HUDEP-2 (cell line): ENCODE measurements at regions not wholly inside any gene's neighbourhood (a gene's known extent, or its start where the extent isn't known, plus 50 kb on each side); places are given as distances from the start of the nearest gene placed in this dataset.
"Not testable (repeated sequence)": the region's sequence is repeated elsewhere in the genome, so short reads cannot be mapped to it uniquely, and the experiment has no call there.

ENCODE experiments used
- DNase-seq, 76 experiments: peaks; one replicate each; lab custom pipeline; 2025; ENCODE audit not compliant: unreplicated experiment in 76 of 76; lab: John Stamatoyannopoulos, UW

GRCh38 chr3:27661797-27662196, 60.3 kb downstream of the EOMES start:
- no peak for DNase-seq

DNA sequence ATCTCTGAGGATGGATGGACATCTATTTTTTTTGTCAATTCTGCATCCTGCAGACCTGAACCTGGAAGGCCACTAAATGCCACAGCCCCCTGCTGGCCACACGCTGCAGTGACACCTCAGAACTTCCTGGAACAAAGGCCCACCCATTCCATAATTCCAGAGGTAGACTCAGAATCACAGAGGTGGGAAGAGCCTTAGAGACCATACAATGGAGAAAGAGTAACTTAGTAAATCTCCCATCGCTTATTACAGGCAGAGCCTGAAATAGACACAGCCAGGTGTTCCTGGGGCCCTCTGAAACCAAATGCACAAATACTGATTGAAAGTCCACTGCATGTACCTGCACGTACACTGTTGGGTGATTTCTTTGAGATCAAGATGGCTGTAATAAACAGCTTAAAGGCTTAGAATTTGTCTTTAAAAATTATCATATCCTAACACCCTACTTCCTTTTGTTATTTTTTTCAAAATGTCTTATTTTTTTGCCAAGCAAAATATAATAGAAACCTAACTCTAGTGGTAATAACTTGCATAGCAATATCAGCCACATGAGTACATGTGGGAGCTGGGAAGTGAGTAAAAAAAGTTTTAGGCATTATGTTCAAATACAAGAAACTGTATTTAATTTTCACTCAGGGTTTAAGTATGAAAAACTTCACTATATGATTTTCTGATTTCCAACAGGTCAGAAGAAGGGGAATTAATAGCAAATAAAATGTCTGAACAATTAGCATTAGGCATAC, 62.7 kb downstream of the EOMES start:
- peak in 22 of 76 experiments; percentile 1 to 34 (median 8) for DNase-seq

- DNase-seq, result no peak
Measured at GRCh38 chr3:27658741-27659140, 63.4 kb downstream of the EOMES start.

GRCh38 chr3:27657871-27658270, 64.3 kb downstream of the EOMES start:
- no peak for DNase-seq

DNA sequence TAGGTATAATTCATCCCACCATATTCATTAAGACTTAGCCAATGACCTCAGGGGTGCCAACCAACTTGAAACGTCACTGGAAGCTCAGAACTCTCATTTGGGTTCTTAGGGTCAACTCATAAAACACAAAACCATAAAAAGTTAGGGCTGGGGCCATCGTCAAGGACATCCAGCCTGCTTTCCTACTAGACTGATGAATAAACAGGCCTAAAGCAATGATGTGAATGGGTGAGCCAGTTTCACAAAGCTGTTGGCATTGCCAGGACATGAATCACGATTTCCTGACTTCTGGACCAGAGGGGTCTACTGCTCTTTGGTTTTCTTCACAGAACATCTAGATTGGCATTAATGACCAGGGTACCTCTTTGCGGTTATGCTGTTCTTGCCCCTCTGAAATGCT, 64.7 kb downstream of the EOMES start:
- DNase-seq, result no peak

DNA sequence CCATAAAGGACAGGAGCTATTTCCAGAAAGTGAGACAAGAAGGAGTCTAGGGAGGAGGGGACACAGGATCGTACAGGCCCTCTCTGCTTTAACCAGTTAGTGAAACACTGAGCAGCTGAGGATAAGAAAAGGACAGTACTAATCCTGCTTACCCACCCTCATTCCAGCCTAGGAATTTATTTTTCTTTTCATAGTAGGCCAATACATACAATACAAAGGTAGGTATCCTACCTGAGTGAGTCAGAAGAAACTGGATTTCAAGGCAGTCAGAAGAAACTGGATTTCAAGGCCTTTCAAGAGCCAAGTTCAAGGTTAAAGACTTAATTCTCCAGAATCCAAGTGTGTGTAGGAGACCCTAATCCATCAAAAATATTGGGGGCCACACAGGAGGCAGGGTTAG, 65.3 kb downstream of the EOMES start:
- DNase-seq, result no peak

- DNase-seq, result no peak
Measured at GRCh38 chr3:27655547-27655946, 66.6 kb downstream of the EOMES start.

GRCh38 chr3:27653803-27654558, 68.1 kb downstream of the EOMES start:
- DNase-seq, result no peak

DNA sequence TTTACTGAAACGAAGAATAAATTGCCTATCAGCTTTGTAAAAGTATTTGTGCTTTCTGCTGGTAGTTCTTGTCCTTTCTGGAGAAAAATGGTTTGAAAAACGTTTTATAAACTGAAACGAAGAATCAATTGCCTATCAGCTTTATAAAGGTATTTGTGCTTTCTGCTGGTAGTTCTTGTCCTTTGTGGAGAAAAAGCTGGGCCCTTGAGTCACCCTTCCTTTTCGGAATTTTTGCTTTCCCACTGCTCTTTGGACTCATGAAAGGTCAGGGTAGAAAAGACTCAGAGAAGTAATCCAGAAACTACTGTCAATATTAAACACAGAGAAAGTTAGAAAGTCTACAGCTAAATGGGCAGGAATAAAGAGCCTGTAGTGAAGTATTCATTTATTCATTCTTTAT, 72.8 kb downstream of the EOMES start:
- no peak for DNase-seq

DNA sequence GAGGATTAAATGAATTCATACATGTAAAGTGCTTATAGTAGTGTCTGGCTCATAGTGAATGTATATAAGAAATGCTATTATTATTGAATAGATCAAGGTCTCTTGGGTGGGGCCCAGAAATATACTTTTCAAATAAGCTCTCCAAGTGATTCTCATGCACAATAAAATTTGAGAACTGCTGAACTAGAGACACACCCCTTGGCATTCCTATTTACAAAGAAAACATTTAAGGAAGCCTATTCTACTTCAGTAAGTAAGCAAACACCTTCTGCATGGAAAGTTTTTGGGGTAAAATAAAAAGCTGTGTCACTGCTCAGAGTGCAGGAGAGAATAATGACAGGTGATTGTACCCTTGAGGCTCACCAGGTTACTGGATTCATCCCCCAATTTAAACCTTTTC, 75.2 kb downstream of the EOMES start:
- no peak for DNase-seq

- DNase-seq, result no peak
Measured at GRCh38 chr3:27644941-27645340, 77.2 kb downstream of the EOMES start.

GRCh38 chr3:27643355-27643754, 78.8 kb downstream of the EOMES start:
- no peak for DNase-seq

GRCh38 chr3:27642796-27643195, 79.3 kb downstream of the EOMES start:
- no peak for DNase-seq

DNA sequence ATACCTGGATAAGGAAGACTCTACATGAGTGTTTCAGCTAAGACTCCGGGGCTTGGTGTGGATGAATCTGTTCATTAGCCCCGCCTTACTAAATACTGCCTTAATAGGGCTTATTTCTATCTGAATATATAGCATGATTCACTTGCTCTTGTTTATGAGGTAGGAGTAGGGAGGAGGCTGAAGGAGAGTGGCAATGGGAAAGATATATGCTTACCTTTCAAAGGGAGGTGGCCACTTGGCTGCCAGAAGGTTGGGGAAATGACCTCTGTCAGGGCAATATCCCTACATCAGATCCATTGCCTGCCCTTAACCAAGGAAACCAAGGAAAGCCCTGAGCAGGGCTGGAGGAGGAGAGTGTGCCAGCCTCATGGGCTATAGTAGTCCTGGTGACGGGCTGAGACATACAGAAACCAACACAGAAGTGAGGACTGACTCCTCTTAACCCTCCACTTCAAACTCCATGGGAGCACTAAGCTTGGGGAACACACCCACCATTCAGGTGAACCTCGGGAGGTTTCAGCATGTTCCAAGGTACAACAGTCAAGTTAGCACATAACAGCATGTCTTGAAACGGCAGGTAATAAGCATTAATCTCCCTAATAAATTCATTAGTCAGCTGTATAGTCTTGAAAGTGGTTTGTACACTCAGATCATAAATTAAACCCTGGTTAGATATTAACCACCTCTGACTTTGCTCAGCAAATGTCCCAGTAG, 80.1 kb downstream of the EOMES start:
- DNase-seq, result no peak

DNA sequence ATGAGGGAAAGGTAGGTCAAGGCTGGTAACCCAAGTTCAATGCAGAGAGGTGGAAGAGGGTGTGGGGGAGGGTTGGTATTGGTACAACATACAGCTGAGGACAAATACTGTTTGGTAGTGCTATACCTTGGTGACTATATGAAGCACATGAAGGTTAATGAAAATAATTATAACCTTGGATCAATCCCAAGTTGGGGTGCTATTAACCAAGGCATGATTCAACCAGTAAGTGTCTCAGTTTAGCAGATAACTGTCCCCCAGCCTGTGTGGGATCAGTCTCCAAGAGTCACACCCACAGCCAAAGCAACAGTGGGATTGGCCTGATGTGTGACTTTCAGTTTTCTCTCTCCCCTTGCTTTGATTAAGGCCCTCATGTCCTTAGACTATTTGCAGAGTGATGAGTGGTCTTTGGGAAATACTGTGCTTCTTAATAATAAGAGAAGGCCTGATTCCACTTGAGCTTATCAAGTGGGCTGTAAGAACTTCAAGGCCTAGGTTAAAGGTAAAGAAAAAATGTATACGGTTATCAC, 80.8 kb downstream of the EOMES start:
- no peak for DNase-seq

GRCh38 chr3:27639271-27639670, 82.9 kb downstream of the EOMES start:
- DNase-seq, result no peak

DNA sequence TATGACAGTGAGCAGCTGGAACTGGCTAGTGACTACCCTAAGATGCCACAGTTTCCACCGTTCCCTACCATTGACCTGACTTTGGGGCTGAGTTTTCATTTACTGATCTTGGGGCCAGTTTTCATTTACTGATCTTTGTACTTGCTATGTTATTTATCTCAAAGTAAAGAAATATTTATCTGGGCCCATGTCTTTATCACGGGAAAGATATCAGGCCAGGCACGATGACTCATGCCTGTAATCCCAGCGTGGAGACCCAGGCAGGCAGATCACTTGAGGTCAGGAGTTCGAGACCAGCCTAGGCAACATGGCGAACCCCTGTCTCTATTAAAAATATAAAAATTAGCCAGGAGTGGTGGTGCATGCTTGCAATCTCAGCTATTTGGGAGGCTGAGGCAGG, 83.5 kb downstream of the EOMES start:
- no peak for DNase-seq

GRCh38 chr3:27637346-27637995, 84.7 kb downstream of the EOMES start:
- DNase-seq, result no peak

GRCh38 chr3:27635006-27635405, 87.1 kb downstream of the EOMES start:
- not testable (repeated sequence) for DNase-seq

GRCh38 chr3:27633224-27633545, 88.9 kb downstream of the EOMES start:
- DNase-seq, result no peak
